H1 (cell line): ENCODE measurements at regions not wholly inside any gene's neighbourhood (a gene's known extent, or its start where the extent isn't known, plus 50 kb on each side); places are given as distances from the start of the nearest gene placed in this dataset.

Experiments
- CHD7 ChIP-seq: fragments of 300-600 bp; sonication (generic); IDR thresholded peaks from 2 replicates; pipeline ENCODE4 v1.7.1; 2012; ENCODE audit warnings: low read length, moderate library complexity, mild to moderate bottlenecking, inconsistent platforms; ENCODE audit not compliant: insufficient replicate concordance
- CTCF ChIP-seq, 3 experiments: IDR thresholded peaks; 1 replicate in 2 of 3; 2 replicates in 1 of 3; pipeline versions ENCODE4 v1.5.1 to v1.6.1; 2011; ENCODE audit warnings: low read length in 3 of 3, mild to moderate bottlenecking in 3 of 3, inconsistent platforms in 2 of 3, low read depth in 1 of 3, moderate library complexity in 1 of 3; ENCODE audit not compliant: insufficient read depth in 1 of 3; ENCODE audit errors: control extremely low read depth in 1 of 3
- RAD21 ChIP-seq, 2 experiments: IDR thresholded peaks in 1 of 2; conservative IDR thresholded peaks in 1 of 2; 2 replicates each; pipeline ENCODE4 v1.6.1; 2011; ENCODE audit warnings: low read depth in 2 of 2, low read length in 2 of 2, improper control_type of control experiment in 1 of 2, inconsistent platforms in 1 of 2, mild to moderate bottlenecking in 1 of 2, moderate library complexity in 1 of 2
- RFX5 ChIP-seq: IDR thresholded peaks from 2 replicates; pipeline ENCODE4 v1.6.1; 2011; ENCODE audit warnings: low read depth, low read length, improper control_type of control experiment, borderline replicate concordance
- SIRT6 ChIP-seq: IDR thresholded peaks from one replicate; pipeline ENCODE4 v1.7.1; 2012; ENCODE audit warnings: low read length, inconsistent platforms

- TF ChIP-seq CHD7 (no peak), RFX5 (no peak), CTCF (IDR thresholded peaks at IDR 0.05; ENCODE audit: control extremely low read depth in 1 of 3, insufficient read depth in 1 of 3, low read depth in 1 of 3, low read length in 3 of 3) (peak; percentile 8 to 76 (median 67)), SIRT6 (no peak), RAD21 (IDR thresholded peaks at IDR 0.05 in 1 of 2, conservative IDR thresholded peaks at IDR 0.05 in 1 of 2; ENCODE audit: low read depth in 2 of 2, low read length in 2 of 2) (peak; percentile 64 to 75)
Observed at GRCh38 chr10:29392376-29393021, 103.6 kb downstream of the LYZL1 start (continued).
